MM.1S (cell line): ENCODE measurements at regions not wholly inside any gene's neighbourhood (a gene's known extent, or its start where the extent isn't known, plus 50 kb on each side); places are given as distances from the start of the nearest gene placed in this dataset.

Source experiments
- DNase-seq: peaks from one replicate; pipeline ENCODE4 v3.0.0-alpha.2; 2015
- H2AFZ ChIP-seq: fragments of 300-600 bp; sonication (generic); 2 replicates; pipeline ENCODE4 v1.6.0; 2016; ENCODE audit warnings: antibody characterized with exemption, low read length
- H3F3A ChIP-seq: fragments of 300-600 bp; sonication (generic); 2 replicates; pipeline ENCODE4 v1.6.1; 2016; ENCODE audit warnings: mild to moderate bottlenecking, antibody characterized with exemption, low read length, moderate library complexity, mixed read lengths; ENCODE audit not compliant: insufficient read depth
- H3K27ac ChIP-seq: fragments of 300-600 bp; sonication (generic); 2 replicates; pipeline ENCODE4 v1.5.1; 2016; ENCODE audit warnings: mild to moderate bottlenecking, low read length
- H3K27me3 ChIP-seq: fragments of 300-600 bp; sonication (generic); replicated peaks from 2 replicates; pipeline ENCODE4 v1.6.0; 2016; ENCODE audit warnings: low read length; ENCODE audit not compliant: insufficient read depth
- H3K36me3 ChIP-seq: fragments of 300-600 bp; sonication (generic); replicated peaks from 2 replicates; pipeline ENCODE4 v1.6.1; 2016; ENCODE audit warnings: mild to moderate bottlenecking, low read length, mixed read lengths; ENCODE audit not compliant: insufficient read depth
- H3K4me1 ChIP-seq: fragments of 300-600 bp; sonication (generic); 2 replicates; pipeline ENCODE4 v1.6.1; 2016; ENCODE audit warnings: low read length, mixed read lengths
- H3K4me2 ChIP-seq: fragments of 300-600 bp; sonication (generic); 2 replicates; pipeline ENCODE4 v1.6.0; 2016; ENCODE audit warnings: low read depth, low read length
- H3K4me3 ChIP-seq: fragments of 300-600 bp; sonication (generic); 2 replicates; pipeline ENCODE4 v1.5.1; 2016; ENCODE audit warnings: low read length, mixed read lengths
- H3K79me2 ChIP-seq: fragments of 300-600 bp; sonication (generic); 2 replicates; pipeline ENCODE4 v1.6.1; 2016; ENCODE audit warnings: mixed run types, low read length, mixed read lengths
- H3K9ac ChIP-seq: fragments of 300-600 bp; sonication (generic); 2 replicates; pipeline ENCODE4 v1.6.1; 2016; ENCODE audit warnings: low read length, mixed read lengths
- H3K9me2 ChIP-seq: fragments of 300-600 bp; sonication (generic); replicated peaks from 2 replicates; pipeline ENCODE4 v1.6.1; 2016; ENCODE audit warnings: mild to moderate bottlenecking, low read length, mixed read lengths; ENCODE audit not compliant: insufficient read depth
- H3K9me3 ChIP-seq: fragments of 300-600 bp; sonication (generic); replicated peaks from 2 replicates; pipeline ENCODE4 v1.6.1; 2016; ENCODE audit warnings: mild to moderate bottlenecking, low read length, mixed read lengths; ENCODE audit not compliant: insufficient read depth
- H4K20me1 ChIP-seq: fragments of 300-600 bp; sonication (generic); 2 replicates; pipeline ENCODE4 v1.6.1; 2016; ENCODE audit warnings: mild to moderate bottlenecking, low read length, moderate library complexity, mixed read lengths; ENCODE audit not compliant: insufficient read depth
- CTCF ChIP-seq: fragments of 300-600 bp; sonication (generic); IDR thresholded peaks from 2 replicates; pipeline ENCODE4 v1.5.1; 2016; ENCODE audit warnings: antibody characterized with exemption, low read length, mixed read lengths
- EZH2 ChIP-seq: fragments of 300-600 bp; sonication (generic); optimal IDR thresholded peaks from 2 replicates; pipeline ENCODE3; 2017; ENCODE audit warnings: low read depth, mild to moderate bottlenecking, antibody characterized with exemption, low read length, mixed read lengths
- EZH2phosphoT487 ChIP-seq: fragments of 300-600 bp; sonication (generic); IDR thresholded peaks from 2 replicates; pipeline ENCODE4 v1.6.1; 2018; ENCODE audit warnings: antibody characterized with exemption, low read length

DNA sequence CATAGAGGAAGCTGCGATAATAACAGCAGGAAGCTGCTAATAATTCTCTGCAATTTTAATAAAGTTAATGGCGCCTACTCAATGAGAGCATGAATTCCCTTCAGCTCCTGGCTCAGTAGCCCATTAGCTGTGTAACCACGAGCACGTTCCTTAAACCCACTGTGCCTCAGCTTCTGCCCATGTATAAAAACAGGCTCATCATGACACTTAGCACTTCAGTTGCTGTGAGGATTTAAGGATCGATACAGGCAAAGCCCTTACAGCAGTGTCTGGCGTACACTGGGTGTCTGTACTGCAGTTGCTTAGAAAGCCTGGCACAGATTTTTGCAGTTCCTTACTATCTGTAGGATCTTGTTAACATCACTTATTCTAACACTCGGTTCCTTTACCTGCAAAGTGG lies 673.4 kb upstream of the ARGLU1 start:
- Histone ChIP-seq H3K27me3 (no peaks in the 10 kb centered on the region), H3K9me2 (no peaks in the 10 kb centered on the region), H2AFZ (no peak overlapping the region), H3K4me1 (no peaks in the 10 kb centered on the region), H3K4me2 (no peak overlapping the region), H3K9ac (no peak overlapping the region), H3K36me3 (no peaks in the 10 kb centered on the region), H3K9me3 (no peaks in the 10 kb centered on the region), H3F3A (no peaks in the 10 kb centered on the region), H4K20me1 (no peaks in the 10 kb centered on the region), H3K4me3 (no peak overlapping the region), H3K79me2 (no peaks in the 10 kb centered on the region), H3K27ac (no peak overlapping the region)
- DNase-seq: no peak
- no peak for TF ChIP-seq EZH2phosphoT487

GRCh38 chr13:107239213-107239612 lies 671.3 kb upstream of the ARGLU1 start:
- Histone ChIP-seq H3F3A (no peaks in the 10 kb centered on the region), H3K27ac (no peak overlapping the region), H3K9ac (no peak overlapping the region), H3K9me2 (no peaks in the 10 kb centered on the region), H3K4me2 (no peak overlapping the region), H2AFZ (no peak overlapping the region), H3K79me2 (no peaks in the 10 kb centered on the region), H3K4me1 (no peaks in the 10 kb centered on the region), H3K9me3 (no peaks in the 10 kb centered on the region), H3K4me3 (no peak overlapping the region), H3K36me3 (no peaks in the 10 kb centered on the region), H4K20me1 (no peaks in the 10 kb centered on the region), H3K27me3 (no peaks in the 10 kb centered on the region)
- DNase-seq: no peak
- TF ChIP-seq CTCF (no peak), EZH2phosphoT487 (no peak), EZH2 (no peak)

DNA sequence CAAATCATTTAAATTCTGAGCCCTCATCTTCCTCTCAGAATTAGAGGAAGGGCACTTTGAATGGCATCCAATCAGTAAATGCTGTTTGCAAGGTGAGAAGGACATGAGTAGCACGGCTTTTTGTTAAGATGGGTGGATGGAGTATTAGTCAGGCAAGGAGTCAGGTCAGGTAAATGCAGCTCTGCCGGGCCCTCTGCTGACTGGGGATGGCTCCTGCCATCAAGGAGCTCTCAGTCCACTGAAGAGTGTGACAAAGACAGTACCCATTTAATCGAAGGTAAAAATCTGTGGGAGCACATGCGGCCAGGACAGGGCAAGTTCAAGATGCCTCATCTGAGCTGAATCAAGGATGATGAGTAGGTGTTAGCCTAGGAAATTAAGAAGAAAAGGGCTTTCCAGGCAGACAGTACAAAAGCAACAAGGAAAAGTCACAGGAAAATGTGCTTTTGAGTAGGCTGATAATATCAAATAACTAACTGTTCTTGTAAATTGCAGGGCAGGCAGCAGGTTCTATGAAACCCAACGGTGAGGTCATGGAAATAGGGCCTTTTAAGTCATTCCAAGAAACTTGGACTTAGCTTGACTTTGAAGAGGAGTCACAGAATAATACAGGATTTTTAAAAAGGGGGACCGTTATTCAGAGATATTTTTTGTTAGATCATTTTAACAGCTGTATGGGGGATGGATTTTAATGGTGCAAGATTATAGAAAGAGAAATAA lies 670.5 kb upstream of the ARGLU1 start:
- H3K79me2 ChIP-seq: no peaks in the 10 kb centered on the region
- DNase-seq: no peak
- H4K20me1 ChIP-seq: no peaks in the 10 kb centered on the region
- no peak overlapping the region for H3K9ac ChIP-seq
- H3K27me3 ChIP-seq: no peaks in the 10 kb centered on the region
- H3K4me1 ChIP-seq: no peaks in the 10 kb centered on the region
- TF ChIP-seq EZH2phosphoT487: no peak
- no peak for TF ChIP-seq CTCF
- TF ChIP-seq EZH2: no peak
- no peaks in the 10 kb centered on the region for H3K36me3 ChIP-seq
- H3K4me2 ChIP-seq: no peak overlapping the region
- no peaks in the 10 kb centered on the region for H3K9me3 ChIP-seq
- H3K9me2 ChIP-seq: no peaks in the 10 kb centered on the region
- no peaks in the 10 kb centered on the region for H3F3A ChIP-seq
- H2AFZ ChIP-seq: no peak overlapping the region
- H3K4me3 ChIP-seq: no peak overlapping the region
- no peak overlapping the region for H3K27ac ChIP-seq

GRCh38 chr13:107234319-107235073 lies 666.6 kb upstream of the ARGLU1 start:
- no peak overlapping the region for H3K4me3 ChIP-seq

More at GRCh38 chr13:107234319-107235073, 666.6 kb upstream of the ARGLU1 start:
- H4K20me1 ChIP-seq: no peaks in the 10 kb centered on the region
- no peaks in the 10 kb centered on the region for H3K4me1 ChIP-seq
- TF ChIP-seq EZH2phosphoT487: no peak
- TF ChIP-seq CTCF: no peak
- no peak for TF ChIP-seq EZH2
- H3K27ac ChIP-seq: no peak overlapping the region
- no peak for DNase-seq
- H3F3A ChIP-seq: no peaks in the 10 kb centered on the region
- no peak overlapping the region for H2AFZ ChIP-seq
- H3K4me2 ChIP-seq: no peak overlapping the region
- no peaks in the 10 kb centered on the region for H3K27me3 ChIP-seq
- H3K36me3 ChIP-seq: no peaks in the 10 kb centered on the region
- no peaks in the 10 kb centered on the region for H3K9me3 ChIP-seq
- H3K9me2 ChIP-seq: no peaks in the 10 kb centered on the region
- no peak overlapping the region for H3K9ac ChIP-seq
- no peaks in the 10 kb centered on the region for H3K79me2 ChIP-seq
